GOT3 (cell line): ENCODE measurements at regions not wholly inside any gene's neighbourhood (a gene's known extent, or its start where the extent isn't known, plus 50 kb on each side); places are given as distances from the start of the nearest gene placed in this dataset.

Source experiments
- DNase-seq: peaks from one replicate; lab custom pipeline; 2025; ENCODE audit warnings: mixed read lengths; lab: John Stamatoyannopoulos, UW

GRCh38 chr4:145234091-145234706, 53.8 kb upstream of the OTUD4 start:
- no peak for DNase-seq

- DNase-seq: no peak
Measured at GRCh38 chr4:145231906-145232700, 51.7 kb upstream of the OTUD4 start.

GRCh38 chr4:145230726-145231125, 50.3 kb upstream of the OTUD4 start:
- DNase-seq: no peak
